Lower lobe of right lung (tissue), 2 donors: ENCODE measurements at regions not wholly inside any gene's neighbourhood (a gene's known extent, or its start where the extent isn't known, plus 50 kb on each side); places are given as distances from the start of the nearest gene placed in this dataset.
A peak's percentile ranks its signal among the peaks of the same experiment; 100 is the strongest.

ENCODE experiments used
- ATAC-seq, 2 donors: fragments of 200-7000 bp; cut with Tn5 transposase; one replicate each; pipeline ENCODE4 v1.9.1; 2020 to 2022; ENCODE audit warnings: mild to moderate bottlenecking in 2 of 2, moderate library complexity in 2 of 2
- DNase-seq: peaks from one replicate; pipeline ENCODE4 v3.0.0-alpha.2; 2020
- H3K27ac ChIP-seq: fragments of 200-600 bp; one replicate; pipeline ENCODE4 v1.8.0; 2022
- H3K27me3 ChIP-seq: fragments of 200-600 bp; one replicate; pipeline ENCODE4 v1.8.0; 2022; ENCODE audit warnings: low read depth
- H3K36me3 ChIP-seq: fragments of 200-600 bp; one replicate; pipeline ENCODE4 v1.8.0; 2022; ENCODE audit warnings: mild to moderate bottlenecking
- H3K4me1 ChIP-seq: fragments of 200-600 bp; one replicate; pipeline ENCODE4 v1.8.0; 2022
- H3K4me3 ChIP-seq: fragments of 200-600 bp; one replicate; pipeline ENCODE4 v1.8.0; 2022; ENCODE audit warnings: mild to moderate bottlenecking
- H3K9me3 ChIP-seq: fragments of 200-600 bp; one replicate; pipeline ENCODE4 v1.8.0; 2022
- intact Hi-C: fragments of 100-400 bp; cut with DNase I; formaldehyde crosslinking; loops from one replicate; pipeline ENCODE4 v1.11.0; 2022
- TF ChIP-seq, protein P1 (sequence below): fragments of 200-600 bp; IDR thresholded peaks from one replicate; pipeline ENCODE4 v1.8.0; 2022; ENCODE audit warnings: antibody characterized with exemption, mild to moderate bottlenecking
- donor health status: DM: no; HTN: yes; CAD: no; lungs with severe emphysema.

DNA sequence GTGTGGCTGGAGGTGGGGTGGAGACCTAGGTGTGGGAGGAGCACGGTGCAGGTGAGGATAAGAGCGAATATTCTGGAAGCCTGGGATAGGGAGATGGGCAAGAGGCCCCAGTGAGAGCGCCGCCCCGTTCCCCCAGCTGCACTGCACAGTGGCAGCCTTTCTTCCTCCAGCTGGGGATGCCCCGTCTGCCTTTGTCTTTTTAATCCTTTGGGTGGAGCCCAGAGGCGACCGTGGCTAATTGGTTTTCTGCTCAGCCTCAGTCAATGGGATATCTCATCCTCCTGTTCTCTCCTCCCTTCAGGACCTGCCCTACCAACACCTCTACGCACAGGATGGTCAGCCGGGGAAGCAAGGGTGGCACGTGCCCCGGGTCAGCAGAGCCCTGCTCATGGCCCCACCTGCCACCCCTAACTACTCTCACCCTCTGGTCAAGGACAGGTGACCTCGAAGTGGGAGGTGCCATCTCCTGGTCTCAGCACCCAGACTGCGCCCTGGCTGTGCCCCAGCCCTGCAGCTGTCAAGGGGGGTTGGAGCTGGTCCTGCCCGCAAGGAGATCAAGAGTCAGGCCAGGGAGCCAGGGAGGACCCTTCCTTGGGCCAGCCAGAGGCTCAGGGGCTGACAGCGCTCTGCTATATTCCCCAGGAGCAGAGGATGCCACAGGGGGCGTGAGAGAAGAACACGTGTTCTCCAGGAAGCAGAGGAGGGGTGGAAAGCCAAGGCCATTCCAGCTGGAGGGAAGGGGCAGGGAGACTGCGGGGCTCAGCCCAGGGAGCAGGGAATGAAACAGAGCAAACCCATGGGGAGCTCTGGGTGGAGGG is 64.0 kb downstream of the ADRA2C start:
- Histone ChIP-seq H3K9me3 (no peaks in the 10 kb centered on the region), H3K4me3 (no peak overlapping the region), H3K27me3 (peaks cover 6% of the 10 kb centered on the region), H3K36me3 (no peaks in the 10 kb centered on the region), H3K4me1 (peaks cover 9% of the 10 kb centered on the region), H3K27ac (no peak overlapping the region)
- DNase-seq = no peak
- ATAC-seq = no peak
- TF ChIP-seq, protein P1, sequence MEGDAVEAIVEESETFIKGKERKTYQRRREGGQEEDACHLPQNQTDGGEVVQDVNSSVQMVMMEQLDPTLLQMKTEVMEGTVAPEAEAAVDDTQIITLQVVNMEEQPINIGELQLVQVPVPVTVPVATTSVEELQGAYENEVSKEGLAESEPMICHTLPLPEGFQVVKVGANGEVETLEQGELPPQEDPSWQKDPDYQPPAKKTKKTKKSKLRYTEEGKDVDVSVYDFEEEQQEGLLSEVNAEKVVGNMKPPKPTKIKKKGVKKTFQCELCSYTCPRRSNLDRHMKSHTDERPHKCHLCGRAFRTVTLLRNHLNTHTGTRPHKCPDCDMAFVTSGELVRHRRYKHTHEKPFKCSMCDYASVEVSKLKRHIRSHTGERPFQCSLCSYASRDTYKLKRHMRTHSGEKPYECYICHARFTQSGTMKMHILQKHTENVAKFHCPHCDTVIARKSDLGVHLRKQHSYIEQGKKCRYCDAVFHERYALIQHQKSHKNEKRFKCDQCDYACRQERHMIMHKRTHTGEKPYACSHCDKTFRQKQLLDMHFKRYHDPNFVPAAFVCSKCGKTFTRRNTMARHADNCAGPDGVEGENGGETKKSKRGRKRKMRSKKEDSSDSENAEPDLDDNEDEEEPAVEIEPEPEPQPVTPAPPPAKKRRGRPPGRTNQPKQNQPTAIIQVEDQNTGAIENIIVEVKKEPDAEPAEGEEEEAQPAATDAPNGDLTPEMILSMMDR = no peak
- intact Hi-C loops = no loop called here

DNA sequence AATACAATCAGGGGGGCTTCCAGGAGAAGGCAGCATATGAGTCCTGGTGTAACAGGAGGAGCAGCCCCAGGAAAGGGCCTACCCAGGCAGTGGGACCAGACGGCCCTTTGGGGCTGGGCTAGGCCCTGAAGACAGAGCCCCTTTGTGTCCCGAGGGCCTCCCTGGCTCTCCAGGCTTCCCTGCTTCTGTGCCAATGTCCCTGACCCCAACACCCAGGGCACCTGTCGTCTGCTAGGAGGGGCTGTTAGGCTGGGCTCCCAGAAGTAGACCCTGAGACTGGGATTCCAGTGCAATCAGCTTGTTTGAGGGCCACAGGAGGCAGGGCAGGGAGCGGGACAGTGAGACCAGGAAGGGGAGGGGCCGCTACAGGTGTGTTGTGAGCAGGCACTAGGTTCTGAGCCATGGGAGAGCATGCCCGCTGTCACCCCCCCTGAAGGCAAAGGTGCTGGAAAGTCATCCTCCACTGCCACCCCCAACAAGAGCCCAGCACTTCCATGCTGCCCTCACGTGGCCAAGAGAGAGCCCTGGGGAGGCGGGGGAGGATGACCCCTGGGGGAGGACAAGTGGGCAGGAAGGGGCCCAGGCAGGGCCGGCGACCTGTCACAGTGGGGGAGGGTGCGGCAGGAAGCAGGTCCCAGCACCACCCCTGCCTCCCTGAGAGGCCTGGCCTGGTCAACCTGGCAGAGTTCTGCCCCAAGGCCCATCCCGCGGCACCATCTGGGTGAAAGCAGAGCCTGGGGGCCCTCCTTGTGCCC is 64.8 kb downstream of the ADRA2C start:
- DNase-seq (peak; percentile 26), ATAC-seq (no peak)
- Histone ChIP-seq H3K4me1 (peaks cover 9% of the 10 kb centered on the region), H3K9me3 (no peaks in the 10 kb centered on the region), H3K4me3 (no peak overlapping the region), H3K27me3 (peaks cover 12% of the 10 kb centered on the region), H3K36me3 (no peaks in the 10 kb centered on the region), H3K27ac (no peak overlapping the region)
- intact Hi-C loops = no loop called here
- TF ChIP-seq, protein P1 = no peak

DNA sequence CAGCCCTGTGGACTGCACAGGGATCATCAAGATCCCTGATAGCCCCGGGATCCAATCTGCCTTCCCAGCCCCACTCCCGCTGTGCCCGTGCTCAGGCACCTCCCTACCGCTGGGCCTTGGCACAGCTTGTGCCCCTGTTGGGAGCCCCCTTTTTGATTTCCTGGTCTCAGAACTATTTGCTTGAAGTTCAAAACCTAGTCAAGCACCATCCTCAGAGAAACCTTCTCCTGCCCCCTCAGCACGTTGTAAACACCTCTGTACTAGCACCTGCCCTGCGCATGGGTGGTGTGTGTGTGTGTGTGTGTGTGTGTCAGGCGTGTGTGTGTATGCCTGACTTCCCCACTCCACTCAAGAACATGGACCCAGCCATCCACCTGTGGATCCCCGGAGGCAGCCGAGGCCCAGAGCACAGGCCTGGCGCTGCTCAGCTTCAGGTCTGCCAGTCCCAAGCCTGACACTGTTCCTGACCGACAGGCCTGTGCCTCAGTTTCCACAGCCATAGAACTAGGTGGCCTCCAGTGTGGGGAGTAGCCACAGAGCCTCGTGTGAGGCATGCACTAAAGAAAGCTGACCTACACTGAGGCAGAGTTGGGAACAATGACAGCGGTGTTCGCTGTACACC is 65.5 kb downstream of the ADRA2C start:
- H3K36me3 ChIP-seq = no peaks in the 10 kb centered on the region
- intact Hi-C loops = no loop called here
- peak; percentile 36 for DNase-seq
- no peak overlapping the region for H3K4me3 ChIP-seq
- ATAC-seq = no peak
- H3K9me3 ChIP-seq = no peaks in the 10 kb centered on the region
- peaks cover 9% of the 10 kb centered on the region for H3K4me1 ChIP-seq
- H3K27me3 ChIP-seq = peaks cover 17% of the 10 kb centered on the region
- TF ChIP-seq, protein P1 = no peak
- H3K27ac ChIP-seq = no peak overlapping the region

DNA sequence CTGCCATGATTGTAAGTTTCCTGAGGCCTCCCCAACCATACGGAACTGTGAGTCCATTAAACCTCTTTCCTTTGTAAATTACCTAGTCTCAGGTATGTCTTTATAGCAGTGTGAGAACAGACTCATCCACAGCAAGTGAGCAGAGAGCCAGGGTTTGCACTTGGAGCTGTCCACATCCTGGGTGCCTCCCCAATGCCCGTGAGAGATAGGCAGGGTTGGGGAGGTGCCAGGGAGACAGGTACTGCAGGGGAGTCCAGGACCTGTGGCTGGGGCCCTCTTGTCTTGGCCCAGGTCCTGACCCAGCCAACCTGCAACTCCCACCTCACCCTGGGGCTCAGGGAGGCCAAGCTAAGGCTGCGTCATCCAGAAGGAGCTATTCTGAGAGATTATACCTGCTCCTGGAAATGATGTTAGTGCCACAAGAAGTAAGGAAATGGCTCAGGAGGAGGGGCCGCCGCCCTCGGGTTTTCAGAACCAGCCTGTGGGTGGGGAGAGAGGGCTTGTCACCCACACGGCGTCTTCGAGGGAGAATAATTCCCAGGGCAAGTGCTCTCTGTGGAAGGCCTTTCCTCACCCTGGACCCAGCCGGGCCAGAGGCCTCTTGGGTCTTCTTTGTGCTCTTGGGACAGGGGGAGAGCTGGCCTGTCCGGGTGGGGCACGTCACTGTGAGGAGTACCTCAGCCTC is 66.5 kb downstream of the ADRA2C start:
- H3K9me3 ChIP-seq = no peaks in the 10 kb centered on the region
- peaks cover 6% of the 10 kb centered on the region for H3K4me1 ChIP-seq
- intact Hi-C loops = no loop called here
- peaks cover 25% of the 10 kb centered on the region for H3K27me3 ChIP-seq
- H3K4me3 ChIP-seq = no peak overlapping the region
- ATAC-seq = no peak
- H3K36me3 ChIP-seq = no peaks in the 10 kb centered on the region
- H3K27ac ChIP-seq = no peak overlapping the region
- TF ChIP-seq, protein P1 = no peak
- peak; percentile 17 for DNase-seq

DNA sequence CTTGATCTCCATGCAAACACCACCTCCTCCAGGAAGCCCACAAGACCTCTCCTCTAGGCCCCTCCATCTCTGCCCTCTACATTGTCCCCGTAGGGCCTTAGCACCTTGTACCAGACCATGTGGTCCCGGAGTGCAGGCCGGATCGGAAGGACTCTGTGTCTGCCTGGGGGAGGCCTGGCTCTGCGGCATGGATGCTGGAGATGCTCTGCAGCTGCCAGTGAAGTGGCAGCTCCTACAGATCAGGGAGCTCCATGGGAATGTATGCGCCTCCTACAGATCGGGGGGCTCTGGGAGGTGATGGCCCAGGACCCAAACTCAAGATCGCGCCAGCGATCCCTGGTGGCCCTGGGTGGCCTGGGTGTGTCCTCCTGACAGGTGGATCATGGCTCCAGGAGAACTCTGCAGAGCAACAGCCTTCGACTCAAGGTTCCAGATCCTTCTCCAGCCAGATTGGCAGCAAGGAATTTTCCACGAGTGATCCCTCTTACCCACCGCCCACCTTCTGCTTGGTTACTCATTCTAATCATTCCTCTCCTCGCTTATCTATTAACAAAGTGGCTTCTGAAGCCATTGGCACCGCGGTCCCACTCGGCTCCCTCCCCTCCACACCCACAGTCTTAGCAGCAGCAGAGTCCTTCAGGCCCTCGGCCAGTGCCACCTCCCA is 67.3 kb downstream of the ADRA2C start:
- Histone ChIP-seq H3K4me1 (no peaks in the 10 kb centered on the region), H3K27ac (no peak overlapping the region), H3K27me3 (peaks cover 25% of the 10 kb centered on the region), H3K36me3 (no peaks in the 10 kb centered on the region), H3K9me3 (no peaks in the 10 kb centered on the region), H3K4me3 (no peak overlapping the region)
- ATAC-seq = no peak
- DNase-seq = peak; percentile 13
- TF ChIP-seq, protein P1 = no peak
- intact Hi-C loops = no loop called here
